ENCODE measurements at regions not wholly inside any gene's neighbourhood (a gene's known extent, or its start where the extent isn't known, plus 50 kb on each side); places are given as distances from the start of the nearest gene placed in this dataset.

DNA sequence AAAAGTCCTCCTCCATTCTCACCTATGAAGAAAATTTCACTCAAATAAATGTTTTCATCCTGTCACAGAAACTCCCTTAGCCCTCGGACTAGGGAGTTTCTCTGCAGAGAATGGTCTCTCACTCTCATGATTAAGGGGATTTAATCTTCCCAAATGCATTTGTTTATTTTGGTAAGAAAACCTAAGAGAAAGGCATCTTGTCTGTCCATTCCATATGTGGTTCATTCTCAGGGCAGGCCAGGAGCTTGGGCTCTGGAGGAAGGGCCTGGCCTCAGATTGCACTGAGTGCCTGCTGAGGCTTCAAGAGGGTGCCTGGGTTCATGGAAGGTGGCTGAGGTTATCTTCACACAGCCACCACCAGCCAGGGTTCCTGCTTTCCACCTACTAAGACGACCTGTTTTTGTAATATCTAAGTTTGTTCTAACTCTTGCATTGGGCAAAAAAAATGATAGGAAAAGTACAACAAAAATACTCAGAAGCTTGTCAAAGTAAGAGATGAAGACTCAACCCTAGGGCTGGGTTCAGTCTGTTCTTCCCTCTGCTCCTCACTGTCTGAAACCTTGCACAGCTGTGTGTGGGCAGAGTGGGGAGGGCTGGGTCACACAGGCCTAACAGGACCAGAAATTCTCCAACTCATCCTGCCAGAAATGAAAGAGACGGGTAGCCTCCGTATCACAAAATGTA is 186.7 kb downstream of the CXCL12 start:
- no peak overlapping the region for H3K27ac ChIP-seq (ENCODE audit: control insufficient read depth, insufficient read depth, low read length)
- dilution Hi-C loops (cut with MboI; ENCODE audit: extremely low pct_ligation_motif_present, low sequenced_read_pairs) = no loop called here

DNA sequence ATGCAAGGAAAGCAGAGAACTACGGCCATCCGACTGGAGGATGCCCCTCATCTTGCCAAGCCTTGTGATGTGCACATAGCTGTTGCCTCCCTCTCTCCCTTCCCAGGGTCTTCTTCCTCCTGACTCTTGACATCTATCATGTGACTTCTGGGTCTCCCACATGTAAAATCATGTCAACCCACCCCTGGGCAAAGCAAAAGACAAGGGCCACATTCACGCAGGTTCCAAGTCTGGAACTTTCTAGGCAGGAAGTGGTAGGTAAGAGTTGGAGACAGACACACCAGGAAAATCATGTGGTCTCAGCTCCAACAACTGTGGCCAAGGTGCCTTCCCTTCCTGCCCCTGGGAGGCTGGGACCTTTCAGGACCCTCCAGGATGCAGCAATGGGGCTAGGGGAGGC is 187.3 kb downstream of the CXCL12 start:
- H3K36me3 ChIP-seq (ENCODE audit: control insufficient read depth in 2 of 2, extremely low read depth in 1 of 2, insufficient read depth in 2 of 2, low read length in 2 of 2) = no peaks in the 10 kb centered on the region
- H3K9me3 ChIP-seq (ENCODE audit: control insufficient read depth, low read depth, low read length) = no peaks in the 10 kb centered on the region
- no peaks in the 10 kb centered on the region for H3K9me1 ChIP-seq (ENCODE audit: control insufficient read depth, extremely low read depth, insufficient read depth, low read length)
- DNase-seq (ENCODE audit: low read depth, low spot score) (no peak), FAIRE-seq (no peak)
- H3K27me3 ChIP-seq (ENCODE audit: control insufficient read depth, extremely low read depth, insufficient read depth, low read length) = peaks cover 8% of the 10 kb centered on the region
- H4K20me1 ChIP-seq (ENCODE audit: control insufficient read depth, extremely low read depth, insufficient read depth, low read length) = no peaks in the 10 kb centered on the region
- dilution Hi-C loops (cut with MboI; ENCODE audit: extremely low pct_ligation_motif_present, low sequenced_read_pairs) = no loop called here
- H3K79me2 ChIP-seq (ENCODE audit: control insufficient read depth, insufficient read depth, low read length) = no peaks in the 10 kb centered on the region
- H3K4me2 ChIP-seq (ENCODE audit: control insufficient read depth, extremely low read depth, insufficient read depth, low read depth, low read length) = no peak overlapping the region
- no peak overlapping the region for H3K4me3 ChIP-seq (ENCODE audit: control insufficient read depth in 2 of 3, extremely low read depth in 1 of 3, insufficient read depth in 2 of 3, low read depth in 1 of 3, low read length in 3 of 3)
- H2AFZ ChIP-seq (ENCODE audit: control insufficient read depth, low read length) = no peak overlapping the region
- no peak for TF ChIP-seq EZH2 (IDR thresholded peaks at IDR 0.05; ENCODE audit: low read length)
- TF ChIP-seq, protein P1, sequence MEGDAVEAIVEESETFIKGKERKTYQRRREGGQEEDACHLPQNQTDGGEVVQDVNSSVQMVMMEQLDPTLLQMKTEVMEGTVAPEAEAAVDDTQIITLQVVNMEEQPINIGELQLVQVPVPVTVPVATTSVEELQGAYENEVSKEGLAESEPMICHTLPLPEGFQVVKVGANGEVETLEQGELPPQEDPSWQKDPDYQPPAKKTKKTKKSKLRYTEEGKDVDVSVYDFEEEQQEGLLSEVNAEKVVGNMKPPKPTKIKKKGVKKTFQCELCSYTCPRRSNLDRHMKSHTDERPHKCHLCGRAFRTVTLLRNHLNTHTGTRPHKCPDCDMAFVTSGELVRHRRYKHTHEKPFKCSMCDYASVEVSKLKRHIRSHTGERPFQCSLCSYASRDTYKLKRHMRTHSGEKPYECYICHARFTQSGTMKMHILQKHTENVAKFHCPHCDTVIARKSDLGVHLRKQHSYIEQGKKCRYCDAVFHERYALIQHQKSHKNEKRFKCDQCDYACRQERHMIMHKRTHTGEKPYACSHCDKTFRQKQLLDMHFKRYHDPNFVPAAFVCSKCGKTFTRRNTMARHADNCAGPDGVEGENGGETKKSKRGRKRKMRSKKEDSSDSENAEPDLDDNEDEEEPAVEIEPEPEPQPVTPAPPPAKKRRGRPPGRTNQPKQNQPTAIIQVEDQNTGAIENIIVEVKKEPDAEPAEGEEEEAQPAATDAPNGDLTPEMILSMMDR (optimal IDR thresholded peaks at IDR 0.05 in 1 of 3, IDR thresholded peaks at IDR 0.05 in 1 of 3, conservative IDR thresholded peaks at IDR 0.05 in 1 of 3; ENCODE audit: extremely low read depth in 1 of 3, insufficient read depth in 2 of 3, low read length in 3 of 3) = no peak
- H3K27ac ChIP-seq (ENCODE audit: control insufficient read depth, insufficient read depth, low read length) = no peak overlapping the region
- H3K4me1 ChIP-seq (ENCODE audit: control insufficient read depth, extremely low read depth, insufficient read depth, low read length) = peaks cover 8% of the 10 kb centered on the region
- no peak overlapping the region for H3K9ac ChIP-seq (ENCODE audit: control insufficient read depth, extremely low read depth, insufficient read depth, low read length)

More for the DNA sequence above, 186.7 kb downstream of the CXCL12 start:
- no peak for TF ChIP-seq EZH2 (IDR thresholded peaks at IDR 0.05; ENCODE audit: low read length)
- TF ChIP-seq, protein P1 (optimal IDR thresholded peaks at IDR 0.05 in 1 of 3, IDR thresholded peaks at IDR 0.05 in 1 of 3, conservative IDR thresholded peaks at IDR 0.05 in 1 of 3; ENCODE audit: extremely low read depth in 1 of 3, insufficient read depth in 2 of 3, low read length in 3 of 3) = no peak
- Histone ChIP-seq H3K36me3 (ENCODE audit: control insufficient read depth in 2 of 2, extremely low read depth in 1 of 2, insufficient read depth in 2 of 2, low read length in 2 of 2) (no peaks in the 10 kb centered on the region), H3K27me3 (ENCODE audit: control insufficient read depth, extremely low read depth, insufficient read depth, low read length) (peaks cover 8% of the 10 kb centered on the region), H4K20me1 (ENCODE audit: control insufficient read depth, extremely low read depth, insufficient read depth, low read length) (no peaks in the 10 kb centered on the region), H2AFZ (ENCODE audit: control insufficient read depth, low read length) (no peak overlapping the region), H3K79me2 (ENCODE audit: control insufficient read depth, insufficient read depth, low read length) (no peaks in the 10 kb centered on the region), H3K4me3 (ENCODE audit: control insufficient read depth in 2 of 3, extremely low read depth in 1 of 3, insufficient read depth in 2 of 3, low read depth in 1 of 3, low read length in 3 of 3) (no peak overlapping the region), H3K4me1 (ENCODE audit: control insufficient read depth, extremely low read depth, insufficient read depth, low read length) (peaks cover 8% of the 10 kb centered on the region), H3K9ac (ENCODE audit: control insufficient read depth, extremely low read depth, insufficient read depth, low read length) (no peak overlapping the region), H3K9me3 (ENCODE audit: control insufficient read depth, low read depth, low read length) (no peaks in the 10 kb centered on the region), H3K9me1 (ENCODE audit: control insufficient read depth, extremely low read depth, insufficient read depth, low read length) (no peaks in the 10 kb centered on the region), H3K4me2 (ENCODE audit: control insufficient read depth, extremely low read depth, insufficient read depth, low read depth, low read length) (no peak overlapping the region)
- DNase-seq (ENCODE audit: low read depth, low spot score) (no peak), FAIRE-seq (no peak)
